Fibroblast of skin of scalp (primary cell): ENCODE measurements at regions not wholly inside any gene's neighbourhood (a gene's known extent, or its start where the extent isn't known, plus 50 kb on each side); places are given as distances from the start of the nearest gene placed in this dataset.
"Not testable (repeated sequence)": the region's sequence is repeated elsewhere in the genome, so short reads cannot be mapped to it uniquely, and the experiment has no call there.

ENCODE experiments used
- DNase-seq: peaks from one replicate; pipeline ENCODE4 v3.0.0-alpha.2; 2013

DNA sequence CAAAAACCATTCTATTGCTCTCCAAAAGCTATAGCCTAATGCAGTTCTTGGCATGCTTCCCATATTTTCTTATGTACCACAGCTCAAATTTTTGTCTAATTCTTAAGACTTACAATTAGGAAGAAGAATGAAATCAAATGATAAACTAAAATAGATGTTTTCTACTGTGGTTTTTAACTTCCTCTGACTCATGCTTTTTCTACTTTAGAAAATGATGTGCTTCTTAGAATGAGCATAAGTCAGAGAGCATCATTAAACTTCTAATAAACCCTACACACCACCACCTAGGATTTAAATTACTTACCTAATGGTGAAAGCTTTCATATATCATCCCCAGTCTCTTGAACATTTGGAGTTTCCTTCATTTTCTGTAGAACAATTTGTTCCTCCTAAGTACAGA lies 217.0 kb upstream of the NDST3 start:
- peak; percentile 32 for DNase-seq

DNA sequence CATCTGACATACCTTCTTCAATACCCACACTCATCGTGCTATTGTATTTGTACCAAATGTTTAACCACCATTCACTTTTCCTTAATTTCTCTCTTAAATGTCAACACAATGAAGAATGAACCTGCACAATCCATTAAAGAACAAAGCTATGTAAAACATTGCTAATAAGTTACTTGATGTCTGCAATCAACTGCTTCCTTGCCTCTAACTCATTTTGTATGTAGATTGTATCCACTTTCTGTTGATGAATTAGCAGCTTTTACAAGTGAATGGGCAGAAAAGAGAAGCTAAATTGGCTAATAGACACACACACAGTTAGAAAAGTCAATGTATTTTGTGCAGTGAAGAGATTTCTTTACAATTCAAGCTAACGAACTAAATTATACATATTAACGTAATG lies 212.5 kb upstream of the NDST3 start:
- no peak for DNase-seq

DNA sequence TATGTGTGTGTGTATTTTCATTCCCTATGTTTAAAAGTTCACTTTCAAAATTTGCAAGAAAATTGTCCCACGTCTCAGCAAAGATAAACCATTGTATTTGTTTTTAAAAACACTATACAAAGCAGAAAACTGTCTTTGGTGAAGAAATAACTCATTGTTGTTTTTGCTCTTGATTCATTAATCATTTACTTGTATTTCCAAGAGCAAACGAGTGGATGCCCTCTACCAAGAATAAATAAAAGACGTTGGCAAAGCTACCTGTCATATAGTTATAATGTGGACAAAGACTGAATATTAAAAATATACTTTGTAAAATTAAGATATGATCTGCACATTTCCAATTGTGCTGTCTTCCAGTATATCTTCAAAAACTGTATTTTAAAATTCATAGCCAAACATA lies 210.9 kb upstream of the NDST3 start:
- no peak for DNase-seq

DNA sequence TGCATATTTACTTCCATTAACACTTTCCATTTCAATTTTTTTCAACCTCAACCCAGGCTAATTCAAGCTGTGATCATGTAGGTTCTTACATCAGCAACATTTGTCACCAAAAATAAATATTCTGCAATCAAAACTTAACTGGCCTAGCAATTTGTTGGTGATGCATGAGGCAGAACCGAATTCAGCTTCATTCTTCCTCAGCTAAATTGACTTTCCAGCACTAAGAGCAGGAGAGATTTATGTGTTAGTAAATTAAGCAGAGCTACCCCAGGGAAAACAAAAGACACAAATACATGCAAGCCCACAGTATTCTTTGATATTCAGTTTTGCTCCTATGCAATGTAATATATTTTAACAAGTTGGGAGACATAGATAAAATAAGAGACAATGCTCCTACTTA lies 208.7 kb upstream of the NDST3 start:
- no peak for DNase-seq

DNA sequence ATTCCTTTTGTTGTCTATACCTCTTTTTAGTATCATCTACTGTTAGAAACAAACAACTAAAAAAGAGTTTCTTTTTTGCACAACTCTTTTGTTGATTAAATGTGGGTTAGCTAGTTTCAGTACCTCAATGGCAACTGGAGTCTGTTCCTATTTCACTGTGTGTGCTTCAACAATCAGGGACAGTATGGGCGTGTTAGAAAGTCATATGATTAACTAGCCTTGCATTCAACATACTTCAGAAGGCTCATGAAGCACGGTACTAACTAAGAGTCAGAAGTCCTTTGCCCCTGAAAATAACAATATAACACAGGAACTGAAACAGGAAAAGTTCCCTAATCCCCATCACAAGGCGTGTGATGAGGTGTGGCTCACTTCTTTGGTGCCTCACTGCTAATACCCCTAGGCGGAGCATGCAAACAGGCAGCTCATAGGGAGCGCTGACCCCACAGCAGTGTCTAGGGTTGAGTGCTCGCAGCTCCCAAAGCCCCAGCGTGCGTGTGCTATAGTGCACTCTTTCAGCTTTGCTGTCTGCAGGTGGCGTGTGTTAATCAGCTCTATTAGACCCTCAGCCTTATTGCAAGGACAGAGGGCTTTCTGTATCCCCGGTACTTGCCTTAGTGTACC lies 203.1 kb upstream of the NDST3 start:
- DNase-seq = no peak

DNA sequence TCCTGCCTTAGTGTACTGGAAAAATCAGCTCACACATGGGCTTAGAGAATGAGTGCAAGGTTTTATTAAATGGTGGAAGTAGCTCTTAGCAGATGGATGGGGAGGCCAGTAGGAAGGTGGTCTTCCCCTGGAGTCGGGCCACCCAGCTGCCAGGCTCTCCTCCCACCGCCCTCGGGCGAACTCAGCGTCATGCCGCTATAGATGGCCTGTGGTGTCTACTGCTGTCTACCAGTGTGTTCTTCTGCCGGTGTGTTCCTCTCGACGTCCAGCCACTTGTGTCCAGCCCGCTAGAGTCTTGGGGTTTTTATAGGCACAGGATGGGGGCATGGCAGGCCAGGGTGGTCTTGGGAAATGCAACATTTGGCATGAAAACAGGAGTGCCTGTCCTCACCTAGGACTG lies 198.7 kb upstream of the NDST3 start:
- no peak for DNase-seq

DNA sequence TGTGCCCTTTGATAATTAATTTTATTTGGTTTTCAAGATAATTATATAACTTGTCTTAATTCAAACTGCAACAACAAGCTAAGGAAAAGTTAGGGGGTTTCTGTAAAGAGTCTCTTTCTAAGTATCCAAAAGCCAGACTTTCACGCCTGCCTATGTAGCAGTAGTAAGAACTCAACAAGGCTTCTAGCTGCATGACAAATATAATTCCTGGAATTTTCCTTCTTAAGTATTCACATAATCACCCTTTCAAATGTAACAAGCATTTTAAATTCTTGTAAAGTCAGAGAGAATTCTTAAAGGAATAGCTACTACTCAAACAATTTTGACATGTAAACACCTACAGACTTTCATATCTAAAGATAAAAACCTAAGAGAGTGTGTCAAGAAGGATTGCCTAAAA lies 189.7 kb upstream of the NDST3 start:
- no peak for DNase-seq

DNA sequence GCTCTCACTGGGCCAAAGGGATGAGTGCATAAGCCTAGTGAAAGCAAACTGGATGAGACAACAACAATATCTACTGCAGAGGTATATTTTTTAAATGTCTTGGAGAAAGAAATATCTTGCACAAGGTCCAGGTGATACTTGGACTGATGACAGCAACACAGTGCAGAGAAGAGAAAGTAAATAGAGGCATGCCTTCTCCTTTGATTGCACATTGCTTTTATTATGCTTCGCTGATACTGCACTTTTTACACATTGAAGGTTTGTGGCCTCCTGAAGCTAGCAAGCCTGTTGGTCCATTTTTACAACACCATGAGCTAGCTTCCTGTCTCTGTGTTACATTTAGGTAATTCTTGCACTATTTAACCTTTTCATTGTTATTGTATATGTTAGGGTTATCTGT lies 189.0 kb upstream of the NDST3 start:
- no peak for DNase-seq

DNA sequence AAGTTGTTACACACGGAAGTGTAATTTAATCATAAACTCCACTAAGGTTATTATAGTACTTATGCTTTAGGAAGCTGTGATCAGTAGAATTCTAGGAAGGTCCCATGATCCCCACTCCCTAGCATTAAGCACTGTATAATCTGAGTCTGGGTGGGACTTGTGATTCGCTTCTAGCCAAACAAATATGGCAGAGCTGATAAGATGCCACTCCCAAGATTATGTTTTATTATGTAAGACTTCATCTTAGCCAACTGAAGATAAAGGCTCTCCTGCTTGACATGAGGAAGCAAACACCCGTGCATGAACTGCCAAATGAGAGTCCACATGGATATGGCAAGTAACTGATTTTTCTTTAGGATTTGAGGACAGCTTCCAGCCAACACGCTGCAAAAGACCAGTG lies 186.4 kb upstream of the NDST3 start:
- no peak for DNase-seq

DNA sequence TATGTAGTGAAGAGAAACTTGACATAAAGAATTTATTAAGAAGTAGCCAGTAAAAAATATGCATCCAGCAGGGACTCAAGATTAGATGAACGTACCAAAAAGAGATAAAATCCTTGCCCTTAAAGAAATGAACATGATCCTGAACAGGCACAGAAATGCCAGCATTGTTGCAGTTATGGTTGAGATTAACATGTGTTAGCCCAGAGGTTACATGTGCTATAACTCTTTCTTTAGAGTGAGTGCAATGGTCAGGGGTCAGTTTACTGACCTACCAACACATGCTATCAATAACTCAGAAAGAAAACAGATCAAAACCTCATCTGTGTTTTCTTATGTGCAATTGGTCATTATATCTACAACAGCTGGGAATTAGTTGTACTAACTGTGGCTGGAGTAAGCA lies 166.1 kb upstream of the NDST3 start:
- DNase-seq = no peak

DNA sequence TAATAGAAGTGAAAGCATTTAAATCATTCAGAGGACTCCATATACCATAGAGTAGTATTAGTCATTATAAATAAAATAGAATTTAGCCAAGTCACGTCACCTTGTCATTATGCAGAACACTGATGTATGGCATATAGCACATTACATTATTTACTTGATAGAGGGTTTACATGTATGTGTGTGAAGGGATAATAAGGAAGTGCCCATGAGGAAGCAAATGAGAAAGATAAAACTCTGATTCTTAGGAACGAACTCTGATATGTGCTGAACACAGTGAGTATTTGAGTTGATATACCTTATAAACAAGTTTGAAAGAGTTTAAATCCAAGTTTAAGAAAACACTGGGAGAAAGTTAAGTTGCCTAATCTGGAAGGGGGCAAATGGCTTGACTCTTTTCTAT lies 160.5 kb upstream of the NDST3 start:
- DNase-seq = no peak

DNA sequence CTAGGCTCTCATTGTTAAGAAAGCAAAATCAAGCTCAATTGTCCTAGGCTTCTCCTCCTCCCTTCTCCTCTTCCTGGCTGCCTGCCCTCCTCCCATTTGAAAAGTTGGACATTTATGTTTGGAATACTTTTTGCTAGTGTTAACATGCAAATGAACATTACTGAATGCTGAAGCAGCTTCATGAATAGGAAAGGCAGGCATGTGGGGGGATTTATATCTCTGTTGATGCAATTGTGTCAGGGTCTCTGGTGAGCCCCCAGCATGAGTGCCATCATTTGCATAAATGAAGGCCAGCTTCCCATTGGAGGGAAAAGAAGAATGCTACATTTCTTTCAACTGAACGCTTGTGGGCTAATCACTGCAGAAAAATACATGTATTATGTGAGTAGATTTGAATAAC lies 160.1 kb upstream of the NDST3 start:
- DNase-seq = no peak

DNA sequence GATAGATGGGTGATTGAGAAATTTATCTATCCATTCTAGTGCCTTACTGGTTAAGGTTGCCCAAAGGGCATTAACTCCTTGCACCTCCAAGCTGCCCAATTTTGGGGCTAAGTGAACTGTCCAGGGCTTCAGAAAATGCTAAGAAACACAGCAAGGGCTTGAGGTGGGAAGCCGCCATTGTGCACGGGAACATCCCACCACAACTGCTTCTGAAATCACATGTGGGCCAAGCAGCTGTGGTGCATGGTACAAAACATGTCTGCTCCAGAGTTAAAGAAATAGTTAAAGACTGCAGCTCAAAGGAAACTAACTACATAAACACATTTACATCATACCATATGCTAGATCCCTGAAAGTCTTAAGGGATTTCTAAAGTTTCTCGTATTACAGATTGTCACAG lies 144.3 kb upstream of the NDST3 start:
- DNase-seq = no peak

DNA sequence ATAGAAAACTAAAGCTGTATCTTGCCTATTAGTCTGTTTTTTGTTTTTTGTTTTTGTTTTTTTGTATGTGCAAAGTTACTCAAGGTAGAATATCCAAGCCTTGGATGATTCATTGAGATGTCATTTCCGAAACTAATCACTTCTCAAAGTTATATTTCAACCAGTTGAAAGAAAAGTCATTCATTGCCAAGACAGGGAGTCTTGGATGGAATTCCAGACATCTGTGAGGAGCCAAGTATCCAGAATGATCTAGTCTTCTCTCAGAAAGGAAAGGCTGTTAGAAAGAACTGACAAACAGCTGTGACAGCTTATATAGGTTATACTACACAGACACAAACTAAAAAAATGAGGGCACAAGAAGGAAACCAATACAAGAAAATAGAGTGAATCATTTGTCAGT lies 141.1 kb upstream of the NDST3 start:
- DNase-seq = peak; percentile 2

DNA sequence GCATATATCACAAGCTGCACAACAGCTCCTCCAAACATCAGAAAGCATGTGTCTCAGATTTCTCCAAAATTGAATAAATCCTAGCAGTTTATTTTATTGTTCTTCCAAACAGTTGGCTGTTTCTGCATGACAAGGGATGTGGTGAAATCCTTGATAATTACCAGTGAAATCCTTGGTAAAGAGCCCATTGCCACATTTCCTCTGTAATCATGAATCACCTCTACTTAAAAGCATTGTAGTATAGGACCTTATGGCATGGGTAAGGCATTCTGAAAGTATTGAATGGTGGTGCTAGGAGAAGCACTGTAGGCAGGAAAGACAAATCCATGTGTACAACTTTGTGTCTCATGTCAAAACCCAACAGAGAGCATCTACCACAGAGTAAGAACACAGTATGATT lies 135.8 kb upstream of the NDST3 start:
- peak; percentile 1 for DNase-seq

DNA sequence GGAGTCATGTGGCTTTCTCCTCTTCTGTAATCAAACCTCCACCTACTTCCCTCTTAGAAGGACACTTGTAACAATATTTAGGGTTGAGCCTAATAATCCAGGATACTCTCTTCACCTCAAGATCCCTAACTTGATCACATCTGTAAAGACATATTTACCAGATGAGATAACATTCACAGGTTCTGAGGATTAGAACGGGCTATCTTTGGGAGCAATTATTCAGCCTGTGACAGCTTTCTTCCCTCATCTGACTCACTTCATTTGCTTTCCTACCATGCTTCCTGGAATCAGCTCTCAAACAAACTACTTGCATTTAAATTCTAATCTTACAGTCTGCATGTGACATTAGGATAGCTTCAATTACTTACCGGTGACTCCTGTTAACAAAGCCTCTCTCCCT lies 133.5 kb upstream of the NDST3 start:
- DNase-seq = no peak

DNA sequence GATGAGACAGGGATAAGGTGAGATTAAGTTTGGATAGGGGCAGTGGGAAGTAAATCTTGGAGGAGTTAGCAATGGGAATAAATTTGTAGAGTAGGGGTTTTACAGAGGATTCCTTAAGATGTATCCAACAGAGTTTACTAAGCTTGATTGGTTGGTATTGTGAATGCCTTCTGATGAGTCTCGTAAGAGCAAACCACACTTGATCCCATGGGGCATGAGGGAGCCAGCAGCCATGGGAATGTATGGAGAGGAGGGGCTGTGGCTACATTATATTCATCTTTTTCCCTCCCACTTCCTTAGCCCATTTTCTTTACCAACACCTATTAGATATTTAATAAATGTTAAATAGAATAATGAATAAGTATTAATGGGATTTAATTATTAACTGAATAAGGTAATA lies 126.6 kb upstream of the NDST3 start:
- peak; percentile 73 for DNase-seq

DNA sequence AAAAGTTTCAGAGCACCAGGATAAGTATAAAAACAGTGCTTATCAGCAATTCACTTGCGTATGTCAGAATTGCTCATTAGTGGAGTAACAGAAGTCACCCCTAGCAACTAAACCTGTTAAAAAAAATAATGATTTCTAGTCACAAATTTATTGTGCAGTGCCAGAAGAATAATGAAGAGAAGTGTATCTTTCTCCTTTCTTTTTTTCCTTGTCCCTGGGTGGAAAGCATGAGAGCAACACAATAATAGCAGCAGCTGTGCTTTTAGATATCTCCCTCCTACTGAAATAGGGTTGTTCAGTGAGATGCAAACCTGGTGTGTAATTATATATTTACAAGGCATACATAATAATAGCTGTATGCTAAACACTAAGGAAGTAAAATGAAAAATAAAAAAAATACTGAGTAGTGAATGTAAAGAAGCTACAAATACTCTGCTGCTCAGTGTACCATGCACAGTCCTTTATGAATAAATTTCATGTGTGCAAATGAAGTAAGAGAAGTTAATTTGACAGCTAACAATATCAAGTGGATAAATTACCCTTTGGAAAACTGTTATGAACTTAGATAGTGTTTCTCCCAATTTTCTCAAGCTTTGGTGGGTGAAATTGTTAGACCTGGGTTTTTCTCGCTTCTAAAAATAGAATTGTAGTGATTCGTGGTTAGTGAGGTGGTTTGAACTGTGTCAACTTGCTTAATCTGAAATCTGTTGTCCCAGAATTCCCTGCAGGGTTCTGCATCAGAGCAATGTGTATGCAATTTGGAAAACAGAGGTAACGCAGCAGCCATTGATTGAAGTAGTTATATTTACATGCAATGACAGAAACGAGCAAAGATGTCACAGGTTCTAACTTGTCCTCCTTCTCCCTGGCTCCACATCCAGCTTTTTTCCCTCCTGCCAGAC lies 125.7 kb upstream of the NDST3 start:
- no peak for DNase-seq

DNA sequence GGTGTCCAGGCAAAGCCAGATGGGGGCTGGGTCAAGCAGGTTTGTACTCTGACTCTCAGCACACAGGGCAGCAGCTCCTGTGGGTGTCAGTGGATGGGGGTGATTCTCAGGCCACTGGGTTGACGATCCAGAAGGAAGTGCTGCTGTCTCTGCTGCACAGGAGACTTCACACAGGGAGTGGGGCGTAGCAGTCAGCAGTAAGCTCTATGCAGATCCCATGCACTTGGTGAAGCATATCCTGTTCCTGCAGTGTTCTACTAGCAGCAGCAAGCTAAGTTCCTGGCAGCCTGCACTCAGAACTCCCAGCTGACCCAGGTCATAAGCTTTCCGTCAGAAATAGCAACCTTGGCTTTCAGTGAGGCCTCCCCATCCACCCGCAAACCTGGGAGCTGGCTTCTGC lies 117.6 kb upstream of the NDST3 start:
- DNase-seq = no peak

DNA sequence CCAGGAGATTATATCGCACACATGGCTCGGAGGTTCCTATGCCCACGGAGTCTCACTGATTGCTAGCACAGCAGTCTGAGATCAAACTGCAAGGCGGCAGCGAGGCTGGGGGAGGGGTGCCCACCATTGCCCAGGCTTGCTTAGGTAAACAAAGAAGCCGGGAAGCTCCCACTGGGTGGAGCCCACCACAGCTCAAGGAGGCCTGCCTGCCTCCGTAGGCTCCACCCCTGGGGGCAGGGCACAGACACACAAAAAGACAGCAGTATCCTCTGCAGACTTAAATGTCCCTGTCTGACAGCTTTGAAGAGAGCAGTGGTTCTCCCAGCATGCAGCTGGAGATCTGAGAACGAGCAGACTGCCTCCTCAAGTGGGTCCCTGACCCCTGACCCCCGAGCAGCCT lies 112.0 kb upstream of the NDST3 start:
- DNase-seq = not testable (repeated sequence)

DNA sequence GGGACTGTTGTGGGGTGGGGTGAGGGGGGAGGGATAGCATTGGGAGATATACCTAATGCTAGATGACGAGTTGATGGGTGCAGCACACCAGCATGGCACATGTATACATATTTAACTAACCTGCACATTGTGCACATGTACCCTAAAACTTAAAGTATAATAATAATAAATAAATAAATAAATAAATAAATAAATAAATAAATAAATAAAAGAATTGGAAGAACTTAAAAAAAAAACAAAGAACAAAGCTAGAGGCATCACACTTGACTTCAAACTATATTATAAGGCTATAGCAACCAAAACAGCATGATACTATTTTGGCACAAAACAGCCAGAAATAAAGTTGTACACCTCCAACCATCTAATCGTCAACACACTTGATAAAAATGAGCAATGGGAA lies 106.5 kb upstream of the NDST3 start:
- DNase-seq = not testable (repeated sequence)

DNA sequence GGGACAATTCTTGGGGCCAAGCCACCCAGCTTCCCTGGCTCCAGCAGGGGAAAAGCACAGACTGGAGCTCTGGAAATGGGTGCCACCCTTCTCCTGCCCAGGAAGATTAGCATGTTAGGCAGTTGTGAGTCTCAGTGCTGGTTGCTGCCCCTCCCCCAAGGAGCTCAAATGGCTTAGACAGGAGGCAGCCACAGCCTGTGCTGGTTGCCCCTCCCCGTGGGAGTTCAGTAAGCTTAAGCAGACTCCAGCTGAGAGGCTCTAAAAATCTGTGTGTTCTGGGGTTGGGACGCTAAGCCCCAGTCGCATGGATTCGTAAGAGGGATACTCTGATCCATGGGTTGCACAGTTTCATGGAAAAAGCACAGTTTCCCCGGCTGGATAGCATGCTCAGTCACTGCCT lies 92.7 kb upstream of the NDST3 start:
- no peak for DNase-seq

DNA sequence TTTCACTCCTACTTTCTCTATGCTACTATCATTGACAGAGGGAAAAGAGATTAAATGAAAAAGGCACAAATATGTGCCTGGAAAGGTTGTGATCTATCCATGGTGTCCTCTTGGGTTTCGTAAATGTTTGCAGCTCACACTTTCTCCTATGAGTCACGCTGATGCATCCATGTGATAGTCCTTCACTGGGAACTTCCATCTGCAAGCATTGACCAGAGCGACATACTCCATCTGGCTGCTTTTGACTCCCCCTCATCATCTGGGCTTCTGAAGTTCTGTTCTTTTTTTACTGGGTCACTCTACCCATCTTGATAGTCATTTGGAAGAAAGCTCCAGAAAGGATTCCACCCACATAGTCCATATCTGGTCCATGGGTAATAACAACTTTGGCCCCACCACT lies 84.7 kb upstream of the NDST3 start:
- DNase-seq = no peak

DNA sequence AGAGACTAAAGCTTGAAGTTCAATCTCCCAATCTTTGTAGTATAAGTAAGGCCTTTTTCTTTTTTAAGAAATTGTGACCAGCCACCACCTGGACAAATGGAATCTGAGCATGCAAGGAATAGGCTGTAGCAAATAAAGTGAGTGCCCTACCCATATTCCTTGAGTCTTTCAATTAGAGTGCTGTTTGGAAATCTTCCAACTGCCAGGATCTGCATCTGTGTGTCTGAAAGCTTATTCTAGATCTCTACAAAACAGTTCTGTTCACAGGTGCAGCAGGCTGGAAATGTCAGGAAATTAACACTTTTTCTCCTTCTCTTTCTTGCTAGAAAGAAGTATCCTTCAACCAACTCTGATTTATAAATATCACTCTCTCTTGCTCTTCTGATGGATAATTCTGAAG lies 76.7 kb upstream of the NDST3 start:
- no peak for DNase-seq

DNA sequence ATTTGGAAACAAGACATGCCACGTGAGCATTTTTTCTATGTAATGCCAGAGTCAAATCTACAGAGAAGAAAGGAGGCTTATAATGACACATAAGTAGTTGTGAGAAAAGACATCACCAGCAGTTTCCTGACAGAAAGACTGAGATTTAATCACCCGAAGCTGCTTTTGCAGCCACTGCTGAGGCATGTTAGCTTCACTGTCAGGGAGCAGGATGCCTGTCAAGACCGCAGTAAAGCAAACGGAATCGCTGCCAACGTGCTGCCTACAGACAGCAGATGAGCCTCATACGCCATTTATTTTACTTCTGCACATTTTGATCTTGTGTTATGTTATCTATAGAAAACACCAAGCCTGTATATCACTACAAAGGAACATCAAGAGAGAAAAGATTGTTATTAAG lies 68.7 kb upstream of the NDST3 start:
- DNase-seq = peak; percentile 48
